Hepatocyte (in vitro differentiated cells): ENCODE measurements at regions not wholly inside any gene's neighbourhood (a gene's known extent, or its start where the extent isn't known, plus 50 kb on each side); places are given as distances from the start of the nearest gene placed in this dataset.

Experiments
- EZH2phosphoT487 ChIP-seq: fragments of 200-600 bp; sonication (generic); IDR thresholded peaks from one replicate; pipeline ENCODE4 v1.6.1; 2018; ENCODE audit warnings: antibody characterized with exemption, mild to moderate bottlenecking, low read depth, moderate library complexity; ENCODE audit not compliant: unreplicated experiment, severe bottlenecking
- TF ChIP-seq, protein P1 (sequence below): fragments of 200-600 bp; sonication (generic); IDR thresholded peaks from 2 replicates; pipeline ENCODE4 v1.5.1; 2016; ENCODE audit warnings: antibody characterized with exemption, mild to moderate bottlenecking; ENCODE audit not compliant: poor library complexity

DNA sequence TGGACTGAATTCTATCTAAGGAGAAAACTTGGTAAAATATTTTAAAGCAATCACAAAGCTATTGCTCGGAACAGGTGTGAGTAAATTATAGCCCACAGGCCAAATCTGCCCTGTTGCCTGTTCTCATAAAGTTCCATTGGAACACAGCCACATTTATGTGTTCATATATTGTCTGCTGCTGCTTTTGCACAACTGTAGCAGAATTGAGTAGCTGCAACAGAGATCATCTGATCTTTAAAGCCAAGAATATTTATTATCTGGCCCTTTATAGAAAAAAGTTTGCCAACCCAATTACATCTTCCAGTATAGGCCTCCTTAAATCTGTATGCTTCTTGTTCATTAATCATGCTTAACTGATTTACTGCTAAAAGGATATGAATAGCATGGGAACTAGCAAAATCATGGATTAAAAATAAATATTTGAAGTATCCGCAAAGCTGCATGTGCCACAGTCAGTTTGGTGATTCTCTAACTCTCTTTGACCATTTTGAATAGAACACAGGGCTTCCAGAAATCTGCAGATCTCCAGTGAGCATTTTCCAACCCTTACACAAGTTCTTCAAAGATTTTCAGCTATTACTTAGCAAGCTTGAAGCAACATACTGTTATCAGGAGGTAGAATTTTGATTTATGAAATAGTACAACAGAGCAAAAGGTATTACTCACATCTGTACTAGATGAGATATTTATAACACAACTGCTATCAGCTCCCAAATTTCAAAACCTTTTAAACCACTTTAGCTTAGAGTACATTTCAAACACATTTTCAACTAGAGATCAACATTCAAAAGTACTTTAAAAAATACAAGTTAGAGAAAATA lies 312.6 kb upstream of the ID4 start:
- TF ChIP-seq, protein P1, sequence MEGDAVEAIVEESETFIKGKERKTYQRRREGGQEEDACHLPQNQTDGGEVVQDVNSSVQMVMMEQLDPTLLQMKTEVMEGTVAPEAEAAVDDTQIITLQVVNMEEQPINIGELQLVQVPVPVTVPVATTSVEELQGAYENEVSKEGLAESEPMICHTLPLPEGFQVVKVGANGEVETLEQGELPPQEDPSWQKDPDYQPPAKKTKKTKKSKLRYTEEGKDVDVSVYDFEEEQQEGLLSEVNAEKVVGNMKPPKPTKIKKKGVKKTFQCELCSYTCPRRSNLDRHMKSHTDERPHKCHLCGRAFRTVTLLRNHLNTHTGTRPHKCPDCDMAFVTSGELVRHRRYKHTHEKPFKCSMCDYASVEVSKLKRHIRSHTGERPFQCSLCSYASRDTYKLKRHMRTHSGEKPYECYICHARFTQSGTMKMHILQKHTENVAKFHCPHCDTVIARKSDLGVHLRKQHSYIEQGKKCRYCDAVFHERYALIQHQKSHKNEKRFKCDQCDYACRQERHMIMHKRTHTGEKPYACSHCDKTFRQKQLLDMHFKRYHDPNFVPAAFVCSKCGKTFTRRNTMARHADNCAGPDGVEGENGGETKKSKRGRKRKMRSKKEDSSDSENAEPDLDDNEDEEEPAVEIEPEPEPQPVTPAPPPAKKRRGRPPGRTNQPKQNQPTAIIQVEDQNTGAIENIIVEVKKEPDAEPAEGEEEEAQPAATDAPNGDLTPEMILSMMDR, result no peak
- no peak for TF ChIP-seq EZH2phosphoT487
